ENCODE measurements at regions not wholly inside any gene's neighbourhood (a gene's known extent, or its start where the extent isn't known, plus 50 kb on each side); places are given as distances from the start of the nearest gene placed in this dataset.

GRCh38 chr18:44609181-44609941 is 71.3 kb upstream of the SETBP1 start:
- Histone ChIP-seq H3K4me1 (ENCODE audit: control insufficient read depth, insufficient read depth, low read length) (no peaks in the 10 kb centered on the region), H3K9me3 (ENCODE audit: control insufficient read depth, insufficient read depth, low read length) (no peaks in the 10 kb centered on the region), H3K27me3 (ENCODE audit: control insufficient read depth, insufficient read depth, low read length) (no peaks in the 10 kb centered on the region), H3K27ac (ENCODE audit: low read length) (no peak overlapping the region), H3K36me3 (ENCODE audit: control insufficient read depth, insufficient read depth, low read length) (no peaks in the 10 kb centered on the region), H3K4me3 (ENCODE audit: low read length) (no peak overlapping the region)
- TF ChIP-seq, protein P1, sequence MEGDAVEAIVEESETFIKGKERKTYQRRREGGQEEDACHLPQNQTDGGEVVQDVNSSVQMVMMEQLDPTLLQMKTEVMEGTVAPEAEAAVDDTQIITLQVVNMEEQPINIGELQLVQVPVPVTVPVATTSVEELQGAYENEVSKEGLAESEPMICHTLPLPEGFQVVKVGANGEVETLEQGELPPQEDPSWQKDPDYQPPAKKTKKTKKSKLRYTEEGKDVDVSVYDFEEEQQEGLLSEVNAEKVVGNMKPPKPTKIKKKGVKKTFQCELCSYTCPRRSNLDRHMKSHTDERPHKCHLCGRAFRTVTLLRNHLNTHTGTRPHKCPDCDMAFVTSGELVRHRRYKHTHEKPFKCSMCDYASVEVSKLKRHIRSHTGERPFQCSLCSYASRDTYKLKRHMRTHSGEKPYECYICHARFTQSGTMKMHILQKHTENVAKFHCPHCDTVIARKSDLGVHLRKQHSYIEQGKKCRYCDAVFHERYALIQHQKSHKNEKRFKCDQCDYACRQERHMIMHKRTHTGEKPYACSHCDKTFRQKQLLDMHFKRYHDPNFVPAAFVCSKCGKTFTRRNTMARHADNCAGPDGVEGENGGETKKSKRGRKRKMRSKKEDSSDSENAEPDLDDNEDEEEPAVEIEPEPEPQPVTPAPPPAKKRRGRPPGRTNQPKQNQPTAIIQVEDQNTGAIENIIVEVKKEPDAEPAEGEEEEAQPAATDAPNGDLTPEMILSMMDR (IDR thresholded peaks at IDR 0.05) = no peak
- H3K4me1 Mint-ChIP-seq = peaks cover 0 to 7% of the 10 kb centered on the region in 2 donors
- H3K36me3 Mint-ChIP-seq = no peaks in the 10 kb centered on the region
- ATAC-seq = peak; percentile 29 to 74 (median 54)
- intact Hi-C loops (cut with micrococcal nuclease) = no loop called here
- peaks cover 0 to 13% of the 10 kb centered on the region in 2 donors for H3K27me3 Mint-ChIP-seq (ENCODE audit: low read depth in 2 of 2)
- no peaks in the 10 kb centered on the region for H3K9me3 Mint-ChIP-seq
- 33% methylated on average over 2 of the region's 2 CpGs for WGBS (ENCODE audit: insufficient coverage)
- DNase-seq = no peak
- H3K27ac Mint-ChIP-seq = no peak overlapping the region
- no peak overlapping the region for H3K4me3 Mint-ChIP-seq

DNA sequence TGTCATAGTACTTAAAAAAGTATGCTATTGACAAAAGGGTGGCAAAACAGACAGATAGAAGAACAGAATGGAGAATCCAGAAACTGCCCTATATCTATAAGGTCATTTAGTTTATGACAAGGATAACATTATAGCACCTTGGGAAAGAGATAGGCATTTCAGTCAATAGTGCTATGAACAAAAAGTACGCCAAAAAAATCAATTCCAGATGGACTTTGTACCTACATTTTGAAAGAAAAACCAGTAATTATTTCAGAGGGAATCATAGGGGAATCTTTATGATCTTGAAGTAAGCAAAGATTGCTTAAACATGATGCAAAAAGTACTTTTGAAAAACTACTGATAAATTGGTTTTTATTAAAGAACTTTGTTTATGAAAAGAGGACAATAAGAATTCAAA is 59.9 kb upstream of the SETBP1 start:
- intact Hi-C loops (cut with micrococcal nuclease) = no loop called here
- H3K36me3 ChIP-seq (ENCODE audit: control insufficient read depth, insufficient read depth, low read length) = no peaks in the 10 kb centered on the region
- H3K27me3 ChIP-seq (ENCODE audit: control insufficient read depth, insufficient read depth, low read length) = no peaks in the 10 kb centered on the region
- no peaks in the 10 kb centered on the region for H3K4me1 ChIP-seq (ENCODE audit: control insufficient read depth, insufficient read depth, low read length)
- Mint-ChIP-seq H3K9me3 (peaks cover 0 to 5% of the 10 kb centered on the region in 2 donors), H3K4me1 (peaks cover 4 to 5% of the 10 kb centered on the region in 2 donors), H3K4me3 (no peak overlapping the region), H3K27ac (no peak overlapping the region), H3K27me3 (ENCODE audit: low read depth in 2 of 2) (peaks cover 12 to 16% of the 10 kb centered on the region in 2 donors), H3K36me3 (peaks cover 19% of the 10 kb centered on the region)
- H3K27ac ChIP-seq (ENCODE audit: low read length) = no peak overlapping the region
- ATAC-seq (no peak), DNase-seq (no peak)
- H3K4me3 ChIP-seq (ENCODE audit: low read length) = no peak overlapping the region
- WGBS (ENCODE audit: insufficient coverage) = 100% methylated on average over 1 of the region's 1 CpG
- TF ChIP-seq, protein P1 (IDR thresholded peaks at IDR 0.05) = no peak
- H3K9me3 ChIP-seq (ENCODE audit: control insufficient read depth, insufficient read depth, low read length) = no peaks in the 10 kb centered on the region

GRCh38 chr18:44624052-44624451 is 56.6 kb upstream of the SETBP1 start:
- H3K4me1 ChIP-seq (ENCODE audit: control insufficient read depth, insufficient read depth, low read length) = no peaks in the 10 kb centered on the region
- H3K27me3 Mint-ChIP-seq (ENCODE audit: low read depth in 2 of 2) = peaks cover 4 to 6% of the 10 kb centered on the region in 2 donors
- no peaks in the 10 kb centered on the region for H3K36me3 Mint-ChIP-seq
- no peak overlapping the region for H3K27ac ChIP-seq (ENCODE audit: low read length)
- no peak overlapping the region for H3K4me3 Mint-ChIP-seq
- TF ChIP-seq, protein P1 (IDR thresholded peaks at IDR 0.05) = no peak
- H3K9me3 ChIP-seq (ENCODE audit: control insufficient read depth, insufficient read depth, low read length) = no peaks in the 10 kb centered on the region
- H3K27me3 ChIP-seq (ENCODE audit: control insufficient read depth, insufficient read depth, low read length) = no peaks in the 10 kb centered on the region
- no peak overlapping the region for H3K4me3 ChIP-seq (ENCODE audit: low read length)
- H3K27ac Mint-ChIP-seq = no peak overlapping the region
- H3K36me3 ChIP-seq (ENCODE audit: control insufficient read depth, insufficient read depth, low read length) = no peaks in the 10 kb centered on the region
- intact Hi-C loops (cut with micrococcal nuclease) = no loop called here
- ATAC-seq (no peak), DNase-seq (no peak)
- peaks cover 4 to 5% of the 10 kb centered on the region in 2 donors for H3K4me1 Mint-ChIP-seq
- H3K9me3 Mint-ChIP-seq = no peaks in the 10 kb centered on the region

- Mint-ChIP-seq H3K27me3 (ENCODE audit: low read depth in 2 of 2) (peaks cover 0 to 6% of the 10 kb centered on the region in 2 donors), H3K27ac (no peak overlapping the region), H3K36me3 (no peaks in the 10 kb centered on the region), H3K9me3 (no peaks in the 10 kb centered on the region), H3K4me3 (no peak overlapping the region), H3K4me1 (peaks cover 4 to 11% of the 10 kb centered on the region in 2 donors)
- 67% methylated on average over 3 of the region's 3 CpGs for WGBS (ENCODE audit: insufficient coverage)
- TF ChIP-seq, protein P1 (IDR thresholded peaks at IDR 0.05) = no peak
- Histone ChIP-seq H3K27ac (ENCODE audit: low read length) (no peak overlapping the region), H3K9me3 (ENCODE audit: control insufficient read depth, insufficient read depth, low read length) (no peaks in the 10 kb centered on the region), H3K27me3 (ENCODE audit: control insufficient read depth, insufficient read depth, low read length) (no peaks in the 10 kb centered on the region), H3K36me3 (ENCODE audit: control insufficient read depth, insufficient read depth, low read length) (no peaks in the 10 kb centered on the region), H3K4me1 (ENCODE audit: control insufficient read depth, insufficient read depth, low read length) (no peaks in the 10 kb centered on the region), H3K4me3 (ENCODE audit: low read length) (no peak overlapping the region)
- ATAC-seq = no peak
- intact Hi-C loops (cut with micrococcal nuclease) = no loop called here
- no peak for DNase-seq
These were observed 55.3 kb upstream of the SETBP1 start for GRCh38 chr18:44625386-44625785.

All from natural killer cell (primary cell).